ENCODE measurements at regions not wholly inside any gene's neighbourhood (a gene's known extent, or its start where the extent isn't known, plus 50 kb on each side); places are given as distances from the start of the nearest gene placed in this dataset.

GRCh38 chr11:97963528-97964331, 1057.0 kb upstream of the CNTN5 start:
- TF ChIP-seq POLR2A (IDR thresholded peaks at IDR 0.05; ENCODE audit: low read depth, low read length) = no peak
- no peak for TF ChIP-seq USF2 (IDR thresholded peaks at IDR 0.05; ENCODE audit: low read depth, low read length)
- TF ChIP-seq CTCF (conservative IDR thresholded peaks at IDR 0.05; ENCODE audit: low read depth, low read length) = no peak
- TF ChIP-seq BHLHE40 (IDR thresholded peaks at IDR 0.05; ENCODE audit: low read depth, low read length) = no peak
- TF ChIP-seq RCOR1 (IDR thresholded peaks at IDR 0.05; ENCODE audit: insufficient replicate concordance, low read length) = no peak

Measured in IMR-90 (cell line).